Esophagus squamous epithelium (tissue), 4 donors: ENCODE measurements at regions not wholly inside any gene's neighbourhood (a gene's known extent, or its start where the extent isn't known, plus 50 kb on each side); places are given as distances from the start of the nearest gene placed in this dataset.

ENCODE experiments used
- CTCF ChIP-seq, 6 experiments: fragments of 450-650 bp in 4 of 6; fragments of 200-600 bp in 2 of 6; sonication (generic) in 2 of 6; IDR thresholded peaks; one replicate each; pipeline ENCODE4 v1.5.1; 2016 to 2019; ENCODE audit warnings: antibody characterized with exemption in 6 of 6, mild to moderate bottlenecking in 4 of 6, moderate library complexity in 4 of 6
- POLR2A ChIP-seq, 4 donors: fragments of 450-650 bp; IDR thresholded peaks; one replicate each; pipeline ENCODE4 v1.6.1; 2017; ENCODE audit warnings: antibody characterized with exemption in 4 of 4, mild to moderate bottlenecking in 4 of 4, moderate library complexity in 3 of 4

- TF ChIP-seq CTCF (IDR thresholded peaks at IDR 0.05): no peak
- no peak for TF ChIP-seq POLR2A (IDR thresholded peaks at IDR 0.05)
Observed at GRCh38 chr5:40453689-40454088, 226.0 kb upstream of the PTGER4 start.
